GM21367 (cell line): ENCODE measurements at regions not wholly inside any gene's neighbourhood (a gene's known extent, or its start where the extent isn't known, plus 50 kb on each side); places are given as distances from the start of the nearest gene placed in this dataset.

Experiments
- ATAC-seq: cut with Tn5 transposase; IDR thresholded peaks from one replicate; pipeline ENCODE4 v1.9.1; 2021; ENCODE audit not compliant: unreplicated experiment

DNA sequence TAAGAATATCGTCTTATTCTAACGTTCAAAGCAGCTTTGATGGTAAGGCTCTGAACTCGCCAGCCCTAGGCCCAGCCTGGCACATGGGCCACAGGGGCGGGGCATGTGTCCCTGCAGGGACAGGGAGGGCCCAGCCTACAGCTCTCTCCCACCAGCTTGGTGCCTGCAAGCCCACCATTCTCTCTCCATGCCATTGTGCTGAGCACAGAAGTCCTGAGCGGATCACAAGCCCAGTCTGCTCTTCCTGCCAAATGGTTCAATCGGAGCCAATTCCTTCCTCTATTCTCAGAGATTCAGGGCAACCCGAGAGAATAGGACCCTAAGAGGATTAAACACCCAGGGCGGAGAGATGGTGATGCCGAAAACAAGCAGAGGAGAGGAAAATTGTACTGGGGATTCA is 50.3 kb upstream of the APCDD1 start:
- no peak for ATAC-seq
